Stimulated activated CD4-positive, alpha-beta T cell treated with anti-CD3 and anti-CD28 coated beads, Interleukin-2, amount 100 ng/mL, for 24 hours (primary cell): ENCODE measurements at regions not wholly inside any gene's neighbourhood (a gene's known extent, or its start where the extent isn't known, plus 50 kb on each side); places are given as distances from the start of the nearest gene placed in this dataset.

ENCODE experiments used
- DNase-seq, 2 donors: peaks; one replicate each; pipeline ENCODE4 v3.0.0-alpha.2; 2020

DNA sequence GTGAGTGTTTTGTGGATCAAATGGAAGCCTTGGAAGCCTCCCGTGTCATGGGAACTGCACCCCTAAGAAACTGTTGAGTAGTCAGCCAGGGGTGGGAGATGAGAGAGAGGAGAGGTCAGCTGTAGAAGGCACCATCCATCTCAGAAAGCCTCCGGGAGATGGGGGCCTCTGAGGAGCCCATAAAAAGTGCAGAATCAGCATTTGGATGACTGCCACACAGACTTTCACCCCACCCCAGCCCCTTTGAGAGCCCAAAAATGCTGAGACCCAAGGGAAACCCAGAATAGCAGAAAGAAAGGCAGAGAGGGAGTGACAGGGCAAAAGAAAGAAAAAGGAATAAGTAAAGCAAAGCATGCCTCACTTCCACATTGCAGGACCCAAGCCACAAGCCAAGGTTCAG, 443.1 kb upstream of the ZEB2 start:
- no peak for DNase-seq

DNA sequence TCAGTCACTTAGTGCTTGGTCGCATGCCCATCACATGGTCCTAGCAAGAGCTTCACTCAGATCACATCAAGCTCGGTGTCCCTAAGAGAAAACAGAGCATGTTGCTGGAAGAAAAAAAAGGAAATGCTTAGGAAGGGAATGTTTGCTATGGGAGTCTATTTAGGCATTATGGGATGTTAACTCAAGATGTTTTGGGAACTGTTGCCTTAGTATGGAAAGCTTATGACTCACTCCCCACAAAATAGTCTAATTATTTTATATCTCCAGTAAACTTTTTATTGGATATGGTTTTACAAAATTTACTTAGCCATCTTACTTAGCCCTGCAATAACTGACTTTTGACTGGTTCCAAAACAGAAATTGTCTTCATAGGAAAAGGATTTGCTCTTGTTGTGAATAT, 439.5 kb upstream of the ZEB2 start:
- DNase-seq = no peak

DNA sequence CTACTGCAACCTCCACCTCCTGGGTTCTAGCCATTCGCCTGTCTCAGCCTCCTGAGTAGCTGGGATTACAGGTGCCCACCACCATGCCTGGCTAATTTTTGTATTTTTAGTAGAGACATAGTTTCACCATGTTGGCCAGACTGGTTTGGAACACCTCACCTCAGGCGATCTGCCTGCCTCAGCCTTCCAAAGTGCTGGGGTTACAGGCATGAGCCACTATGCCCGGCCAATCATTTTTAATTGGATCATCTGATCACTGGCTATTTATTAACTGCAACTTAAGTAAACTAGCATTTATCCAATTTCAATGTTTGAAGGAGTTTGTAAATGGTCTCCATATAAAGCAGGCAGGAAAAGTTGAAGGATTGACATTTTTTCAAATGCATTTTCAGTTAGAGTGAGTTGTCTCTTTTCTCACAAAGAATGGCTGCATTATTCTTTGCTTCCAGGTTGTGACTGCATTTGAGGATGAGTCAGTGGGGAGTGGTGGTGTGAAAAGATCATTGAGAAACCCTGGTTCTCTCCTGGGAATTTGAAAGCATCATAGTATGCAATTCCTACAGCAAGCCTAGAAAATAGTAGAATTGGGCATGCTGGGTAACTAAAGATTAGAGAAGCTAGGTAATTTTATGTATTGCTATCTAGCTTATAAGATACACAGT, 431.1 kb upstream of the ZEB2 start:
- DNase-seq = no peak

DNA sequence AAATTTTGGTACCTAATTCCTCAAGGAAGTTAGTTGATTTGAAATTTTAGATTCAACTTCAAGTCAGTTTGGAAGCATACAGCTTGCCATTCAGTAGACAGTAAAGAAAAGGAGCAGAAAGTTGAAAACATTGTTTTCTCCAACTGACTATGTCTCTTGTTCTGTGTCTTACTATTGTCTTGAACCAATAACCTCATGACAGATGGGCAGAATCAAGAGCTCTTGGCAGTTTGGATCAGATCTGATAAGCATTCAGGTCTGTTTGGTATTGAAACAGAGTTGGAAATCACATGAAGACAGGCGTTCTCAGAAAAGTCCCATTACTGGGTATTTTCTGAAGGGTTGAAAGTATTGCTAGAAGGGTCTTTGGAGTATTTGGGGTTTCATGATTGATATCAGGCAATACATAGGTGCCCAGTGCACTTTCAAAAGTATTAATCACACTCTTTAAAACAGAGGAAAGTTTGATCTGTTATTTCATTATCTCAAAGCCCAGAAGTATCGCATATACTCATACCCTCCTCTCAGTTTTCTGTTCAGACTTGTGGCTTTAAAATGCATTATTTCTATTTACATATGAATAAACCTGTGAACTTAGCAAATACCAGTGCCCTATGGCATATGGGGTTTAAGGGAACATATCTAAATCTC, 428.4 kb upstream of the ZEB2 start:
- no peak for DNase-seq

DNA sequence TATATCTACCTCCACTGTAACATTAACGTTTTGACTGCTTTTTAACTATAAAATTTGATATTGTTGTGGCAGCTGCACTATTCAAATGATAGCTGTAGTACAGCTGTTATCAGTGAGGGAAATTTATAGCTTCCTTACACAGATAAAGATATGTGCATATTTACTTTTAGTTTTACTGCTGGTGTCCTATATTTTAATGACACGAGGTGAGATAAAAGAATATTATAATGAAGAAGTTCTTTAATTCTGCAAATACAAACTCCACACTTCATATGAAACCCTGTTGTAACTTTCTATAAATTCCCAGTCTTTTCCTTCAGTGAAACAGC, 427.8 kb upstream of the ZEB2 start:
- no peak for DNase-seq

DNA sequence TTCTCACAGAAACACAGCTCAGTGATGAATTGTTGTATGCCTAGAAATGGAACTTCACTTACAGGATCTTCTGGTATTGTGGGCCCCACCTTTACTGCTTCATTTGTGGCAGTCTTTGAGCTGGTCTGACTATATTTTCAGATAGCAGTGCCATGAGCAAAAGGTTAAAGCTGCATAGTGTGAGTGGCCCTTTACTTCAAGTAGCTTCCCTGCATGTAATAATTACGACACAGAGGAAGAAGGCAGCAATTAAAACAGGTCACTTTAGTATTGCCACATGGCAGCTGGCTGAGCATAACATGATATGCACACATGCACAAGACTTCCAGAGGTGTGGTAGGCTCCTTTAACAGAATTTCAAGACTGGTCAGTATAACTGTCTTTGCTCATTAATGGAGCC, 426.3 kb upstream of the ZEB2 start:
- DNase-seq = no peak

DNA sequence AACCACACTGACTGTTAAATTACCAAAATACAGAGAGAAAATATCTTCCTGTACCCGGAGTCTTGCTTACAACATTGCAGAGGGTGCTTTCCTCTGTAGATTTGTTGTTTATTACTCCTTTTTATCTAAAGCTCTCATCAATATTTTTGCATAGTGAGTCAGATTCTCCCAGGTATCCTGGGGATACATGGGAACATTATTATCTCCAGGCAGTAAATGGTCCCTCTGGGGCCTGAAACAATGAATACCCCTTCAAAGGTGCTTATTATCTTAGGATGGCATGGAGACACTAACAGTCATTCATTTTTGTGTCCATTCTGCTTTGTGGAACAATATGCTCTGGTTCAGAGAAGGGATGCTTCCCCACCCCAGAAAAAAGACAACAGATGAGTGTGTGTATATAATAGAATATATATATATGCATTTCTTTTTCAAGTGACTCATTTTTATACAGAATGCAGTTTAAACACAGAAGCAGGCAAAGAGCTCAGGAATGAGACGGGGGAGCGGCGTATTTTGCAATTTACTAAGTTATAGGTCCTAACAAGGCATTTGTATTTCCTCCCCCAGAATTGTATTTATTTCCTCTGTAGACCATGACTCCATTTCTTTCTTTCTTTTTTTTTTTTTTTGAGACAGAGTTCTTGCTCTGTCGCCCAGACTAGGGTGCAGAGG, 424.8 kb upstream of the ZEB2 start:
- no peak for DNase-seq

DNA sequence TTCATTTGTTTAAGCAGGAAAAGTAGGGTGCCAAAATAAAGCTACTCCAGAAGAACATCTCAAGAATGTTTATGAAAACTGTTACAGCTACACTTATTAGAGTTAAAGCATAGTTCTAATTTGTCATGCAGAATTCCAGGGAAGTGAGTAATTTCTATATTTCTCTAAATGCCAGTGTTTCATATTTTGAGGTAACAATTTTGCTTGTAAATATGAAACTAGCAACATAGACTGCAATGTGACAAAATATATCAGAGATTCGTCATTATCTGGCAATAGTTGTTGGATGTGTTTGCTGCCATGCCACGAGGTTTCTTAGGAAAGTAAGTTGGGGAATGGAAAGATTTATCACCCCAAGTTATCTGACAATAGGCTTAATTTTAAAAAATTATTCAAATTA, 424.1 kb upstream of the ZEB2 start:
- no peak for DNase-seq

DNA sequence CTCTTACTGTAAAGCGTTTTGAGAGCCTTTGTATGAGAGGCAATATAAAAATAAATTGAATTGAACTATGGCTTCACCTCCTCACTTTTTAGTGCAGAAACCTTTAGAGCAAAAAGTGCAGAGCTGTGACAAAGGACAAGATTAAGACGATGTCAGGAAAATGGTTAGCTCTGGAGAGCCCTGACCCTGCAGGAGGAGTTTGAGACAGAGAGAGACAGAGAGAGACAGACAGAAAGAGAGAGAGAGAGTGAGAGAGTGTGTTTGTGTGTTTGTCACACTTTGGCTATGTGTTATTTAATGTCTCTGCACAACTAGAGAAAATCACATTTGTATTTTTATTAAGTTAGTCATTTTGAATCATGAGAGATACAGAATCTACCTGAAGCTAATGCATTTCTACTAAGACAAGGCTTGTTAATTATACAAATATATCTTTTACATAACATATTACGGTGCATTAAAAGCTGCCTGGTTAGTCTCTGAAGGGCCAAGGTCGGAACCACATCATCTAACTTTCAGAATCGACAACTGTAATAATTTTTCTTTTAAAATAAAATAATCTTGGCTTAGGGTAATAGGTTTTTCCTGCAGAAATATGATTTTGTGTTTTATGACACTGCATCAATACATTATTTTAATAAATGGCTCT, 423.5 kb upstream of the ZEB2 start:
- no peak for DNase-seq

DNA sequence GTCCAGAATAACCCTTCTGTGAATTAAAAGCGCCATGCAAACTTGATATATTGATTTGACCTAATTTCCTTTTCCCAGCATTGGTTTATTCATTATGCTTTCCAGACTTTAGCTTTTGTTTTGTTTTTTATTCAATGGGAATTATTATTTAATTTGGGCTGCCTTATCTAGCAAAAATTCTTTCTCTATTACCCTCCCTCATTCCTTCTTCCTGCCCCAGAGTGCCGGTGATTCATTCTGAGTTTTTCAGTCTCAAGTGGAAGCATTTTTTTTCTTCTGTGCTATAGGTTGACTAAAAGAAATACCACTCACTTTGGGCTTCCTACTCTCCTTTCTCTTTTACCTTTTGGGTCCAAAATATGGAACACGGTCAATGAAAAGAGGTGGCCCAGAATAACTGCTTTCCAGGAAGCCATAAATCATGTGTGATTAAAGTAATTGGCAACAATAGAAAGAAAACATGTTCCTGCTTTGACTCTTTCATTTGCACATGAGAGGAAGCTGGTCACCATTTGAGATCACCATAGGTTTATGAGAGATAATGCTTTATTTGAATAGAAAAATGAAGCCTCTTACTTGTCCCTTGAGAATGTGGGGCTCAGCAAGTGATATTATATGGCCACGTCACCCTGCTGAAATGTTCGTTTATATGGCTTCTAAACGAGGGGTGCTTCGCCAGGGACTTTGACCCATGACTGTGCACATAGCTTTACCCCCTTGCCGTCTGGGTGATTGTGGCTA, 422.8 kb upstream of the ZEB2 start:
- DNase-seq = no peak

DNA sequence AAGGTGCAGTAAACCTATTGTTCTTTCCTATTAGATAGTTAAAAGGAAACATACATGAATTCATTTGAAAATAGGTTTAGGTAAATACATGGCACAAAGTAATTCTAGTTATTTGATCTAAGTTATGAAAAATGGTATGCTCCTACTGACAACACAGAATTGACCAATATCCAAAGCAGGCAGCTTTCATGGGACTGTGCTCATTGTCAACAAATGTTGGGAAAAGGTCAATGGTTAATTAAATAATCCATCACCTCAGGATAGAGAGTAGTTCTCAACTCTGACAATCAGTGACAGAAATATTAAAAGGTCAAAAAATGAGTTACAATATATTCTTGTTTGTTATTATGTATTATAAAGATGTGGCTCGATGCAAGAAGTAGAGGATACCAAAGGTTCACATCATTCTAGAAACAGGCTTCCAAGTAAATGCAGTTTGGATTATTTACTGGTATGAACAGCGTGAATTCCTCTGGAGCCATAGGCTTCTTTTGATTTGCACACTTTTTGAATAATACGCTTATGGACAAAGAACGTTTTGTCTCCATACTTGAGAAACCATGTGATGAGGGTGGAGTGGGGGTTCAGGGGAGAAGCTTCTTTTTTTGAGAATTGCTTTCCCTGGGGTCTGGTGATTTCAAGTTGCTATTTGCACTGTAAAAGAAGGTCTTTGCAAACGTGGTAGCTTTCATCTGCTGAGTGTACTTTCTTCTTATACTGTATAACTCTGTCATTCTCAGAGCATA, 422.0 kb upstream of the ZEB2 start:
- DNase-seq = no peak

DNA sequence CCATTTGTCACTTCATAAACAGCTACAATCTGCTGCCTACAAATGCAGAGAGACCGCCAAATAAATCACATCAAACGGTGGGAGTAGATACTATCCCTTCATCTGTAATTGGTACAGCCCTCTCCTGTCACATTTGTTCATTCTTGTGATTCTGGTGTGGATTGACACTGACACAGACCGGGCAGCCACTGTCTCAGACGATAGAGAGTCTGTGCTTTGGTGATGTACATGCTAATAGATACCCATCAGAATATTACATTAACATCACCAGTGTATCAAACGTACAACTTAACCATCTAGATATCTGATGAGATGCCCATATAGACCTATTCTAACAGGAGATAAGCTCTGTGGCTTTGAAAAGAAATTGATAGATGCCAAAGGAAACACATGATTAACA, 419.7 kb upstream of the ZEB2 start:
- DNase-seq = no peak

DNA sequence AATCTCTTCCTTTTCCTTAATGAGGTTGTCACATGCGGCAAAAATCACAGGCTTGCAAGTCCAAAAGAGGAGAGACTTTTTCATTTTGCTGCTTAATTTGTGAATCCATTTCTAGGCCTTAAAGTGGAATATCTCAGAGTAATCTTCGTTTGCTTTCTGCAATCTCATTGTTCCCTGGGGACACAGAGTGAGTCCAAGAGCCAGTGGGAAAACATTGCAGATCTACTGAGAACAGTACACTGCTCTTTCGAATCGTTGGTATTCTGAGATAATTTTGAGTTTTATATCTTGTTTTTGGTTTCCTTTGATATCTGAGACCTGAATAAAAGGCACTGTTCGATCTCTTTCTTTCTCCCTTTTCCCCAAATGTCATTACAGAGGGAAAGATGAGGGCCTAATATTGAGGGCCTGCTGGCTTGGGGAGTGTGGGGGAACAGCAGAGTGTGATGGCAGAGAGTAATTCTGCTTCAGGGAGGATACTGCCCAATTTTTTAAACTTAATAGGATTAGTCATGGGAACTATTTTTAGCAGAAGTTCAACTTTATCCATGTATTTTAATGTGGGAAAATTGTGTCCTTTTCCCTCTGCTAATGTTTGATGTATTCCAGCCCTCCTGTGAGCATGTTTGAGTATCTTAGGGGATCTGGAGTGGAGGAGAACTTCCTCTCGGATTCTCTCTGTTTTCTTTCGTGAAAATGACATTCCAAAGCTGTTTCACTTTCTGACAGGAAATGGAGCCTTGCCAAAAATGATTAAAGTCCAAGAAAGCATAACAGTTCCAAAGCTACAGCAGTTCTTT, 418.2 kb upstream of the ZEB2 start:
- no peak for DNase-seq

DNA sequence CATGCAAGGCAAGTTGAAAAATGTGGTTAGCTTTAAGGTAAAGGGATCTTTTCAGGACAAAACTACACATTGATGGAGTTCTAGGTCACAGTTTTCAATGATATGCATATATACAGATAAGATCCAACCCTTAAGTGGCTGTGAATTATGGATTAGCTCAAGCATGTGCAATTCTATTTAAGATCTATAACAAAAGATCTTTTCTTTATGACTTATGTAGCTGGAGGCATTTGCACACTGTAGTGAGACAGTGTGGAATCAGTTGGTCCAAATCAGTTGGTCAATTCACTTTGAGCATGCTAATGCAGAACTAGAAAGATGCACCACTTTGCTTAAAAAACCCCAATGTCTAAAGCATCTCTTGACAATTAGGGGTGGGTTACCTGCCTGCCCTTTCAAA, 417.1 kb upstream of the ZEB2 start:
- DNase-seq = no peak

DNA sequence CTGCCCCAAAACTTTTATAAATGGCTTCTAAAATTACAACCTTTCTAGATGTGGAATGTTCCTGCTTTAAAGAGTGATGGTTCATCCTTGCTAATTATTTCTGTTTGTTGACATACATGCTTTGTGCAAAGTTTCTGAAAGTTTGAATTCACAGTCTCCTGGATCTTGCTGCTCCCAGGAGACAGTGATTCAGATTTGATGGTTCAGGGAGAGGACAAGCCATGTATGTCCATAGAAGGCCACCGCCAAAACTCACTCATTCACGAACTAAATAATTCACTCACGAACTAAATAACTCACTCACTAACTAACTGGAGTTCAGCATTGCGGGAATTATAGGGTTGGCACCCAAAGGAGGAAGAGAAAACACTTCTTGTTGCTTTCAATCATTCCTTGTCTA, 416.5 kb upstream of the ZEB2 start:
- DNase-seq = no peak

DNA sequence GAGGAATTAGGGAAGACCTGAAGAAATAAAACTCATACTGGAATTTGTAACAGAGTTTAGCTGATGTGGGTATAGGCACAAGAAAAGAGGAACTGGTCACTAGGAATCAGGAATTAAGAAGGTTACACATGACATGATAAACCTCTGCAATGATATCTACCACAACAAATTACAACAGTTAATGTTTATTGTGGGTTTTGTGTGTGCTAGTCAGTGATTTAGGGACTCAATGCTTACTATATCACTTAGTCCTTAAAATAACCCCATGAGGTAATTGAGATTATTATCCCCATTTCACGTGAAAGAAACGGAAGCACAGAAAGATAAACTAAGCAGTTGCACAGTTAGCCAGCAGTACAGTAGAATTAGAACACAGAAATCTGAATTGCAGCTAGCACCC, 415.8 kb upstream of the ZEB2 start:
- DNase-seq = no peak

DNA sequence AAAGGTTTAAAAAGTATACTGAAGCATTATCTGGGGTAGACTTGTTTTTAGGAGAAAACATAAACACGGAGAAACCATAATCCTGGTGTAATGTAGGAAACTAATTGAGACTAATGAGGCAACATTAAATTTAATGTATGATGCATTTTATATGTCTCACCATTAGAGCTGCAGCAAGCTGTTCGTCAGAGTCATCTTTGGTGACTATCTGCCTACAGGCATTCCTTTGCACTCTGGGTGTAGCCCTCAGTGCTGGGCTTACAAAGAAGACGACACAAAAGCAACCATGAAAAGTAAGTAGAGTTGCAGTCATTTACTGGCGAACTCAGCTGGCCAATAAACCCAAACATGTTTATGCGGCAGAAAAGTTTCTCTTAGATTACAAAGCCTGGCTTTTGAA, 415.3 kb upstream of the ZEB2 start:
- DNase-seq = no peak

DNA sequence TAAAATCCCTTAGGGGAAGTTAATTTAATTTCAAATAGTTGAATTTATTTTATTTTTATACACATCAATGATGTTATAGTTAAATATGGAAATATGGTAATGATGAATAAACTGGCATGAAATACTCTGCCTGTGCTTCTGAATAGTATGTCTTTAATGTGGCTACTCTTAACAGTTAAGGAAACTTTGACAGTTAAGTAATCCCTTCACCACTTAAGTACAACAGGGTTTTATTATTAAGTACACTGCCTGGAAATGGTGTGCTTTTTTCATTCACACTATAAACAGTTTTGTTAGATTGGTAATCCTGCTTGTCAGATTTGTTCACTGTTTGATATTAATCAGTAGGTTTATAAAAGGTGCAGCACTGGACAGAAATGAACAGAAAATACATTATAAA, 412.0 kb upstream of the ZEB2 start:
- DNase-seq = no peak

DNA sequence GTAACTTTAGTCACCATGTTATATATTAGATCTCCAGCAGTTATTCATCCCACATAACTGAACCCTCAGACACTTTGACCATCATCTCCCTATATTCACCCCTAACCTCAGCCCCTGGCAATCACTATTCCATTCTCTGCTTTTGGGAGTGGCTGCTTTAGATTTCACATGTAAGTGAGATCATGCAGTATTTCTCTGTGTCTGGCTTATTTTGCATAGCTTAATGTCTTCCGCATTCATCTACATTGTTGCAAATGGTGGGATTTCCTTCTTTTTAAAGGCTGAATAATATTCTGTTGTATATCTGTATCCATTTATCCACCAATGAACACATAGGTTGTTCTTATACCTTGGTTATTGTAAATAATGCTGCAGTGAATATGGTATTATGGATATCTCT, 411.6 kb upstream of the ZEB2 start:
- no peak for DNase-seq

DNA sequence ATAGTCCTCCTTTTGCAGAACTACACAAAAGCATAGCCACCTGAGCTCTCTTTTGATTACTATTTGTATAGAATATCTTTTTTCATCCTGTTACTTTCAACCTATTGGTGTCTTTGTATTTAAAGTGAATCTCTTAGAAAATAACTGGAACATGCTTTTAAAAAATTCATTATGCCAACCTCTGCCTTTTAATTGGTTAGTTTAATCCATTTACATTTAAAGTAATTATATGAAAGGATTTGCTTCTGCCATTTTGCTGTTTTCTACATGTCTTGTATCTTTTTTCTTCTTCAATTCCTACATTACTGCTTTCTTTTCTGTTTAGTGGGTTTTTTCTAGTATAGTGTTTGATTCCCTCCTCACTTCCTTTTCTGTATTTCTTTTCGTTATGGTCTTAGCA, 407.5 kb upstream of the ZEB2 start:
- DNase-seq = no peak

DNA sequence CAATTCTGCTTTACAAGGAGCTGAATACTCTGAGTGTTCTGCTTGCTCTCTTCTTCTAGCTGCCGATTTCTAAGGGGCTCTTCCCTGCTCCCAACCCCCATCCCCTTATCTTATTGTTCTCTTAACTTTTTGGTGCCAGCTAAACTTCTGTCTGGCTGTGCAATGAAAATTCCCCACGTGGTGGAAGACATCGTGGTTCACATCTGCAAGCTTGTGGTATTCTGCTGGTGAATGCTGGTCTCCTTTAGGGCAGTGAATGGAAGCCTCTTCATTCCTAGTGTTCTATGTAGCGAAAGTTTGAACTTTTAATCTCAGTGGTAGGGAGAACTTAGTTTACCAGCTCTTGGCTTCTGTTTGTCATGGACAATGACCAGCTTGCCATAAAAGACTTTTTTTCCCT, 406.0 kb upstream of the ZEB2 start:
- no peak for DNase-seq

DNA sequence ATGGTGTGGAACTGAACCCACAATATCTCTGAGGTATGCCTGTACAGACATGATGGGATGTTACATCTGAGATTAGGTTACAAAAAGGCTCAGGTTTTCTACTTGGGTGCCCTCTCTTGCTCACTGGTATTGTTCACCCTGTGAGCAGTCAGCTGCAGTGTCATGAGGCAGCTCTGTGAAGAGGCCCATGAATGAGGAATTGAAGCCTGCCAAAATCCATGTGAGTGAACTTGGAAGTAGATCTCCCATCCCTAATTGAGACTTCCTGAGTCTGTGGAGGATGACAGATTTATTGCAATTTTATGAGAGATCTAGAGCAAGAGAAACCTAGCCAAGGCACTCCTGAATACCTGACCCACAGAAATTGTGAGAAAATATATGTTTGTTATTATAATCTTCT, 404.9 kb upstream of the ZEB2 start:
- no peak for DNase-seq
